Tibial artery (tissue), 4 donors: ENCODE measurements at regions not wholly inside any gene's neighbourhood (a gene's known extent, or its start where the extent isn't known, plus 50 kb on each side); places are given as distances from the start of the nearest gene placed in this dataset.
"Not testable (repeated sequence)": the region's sequence is repeated elsewhere in the genome, so short reads cannot be mapped to it uniquely, and the experiment has no call there.

ENCODE experiments used
- DNase-seq, 2 donors: peaks; one replicate each; pipeline ENCODE4 v3.0.0-alpha.2; 2019
- H3K27ac ChIP-seq, 2 donors: fragments of 200-600 bp; sonication (generic) in 1 of 2; 1 replicate in 1 of 2; 2 replicates in 1 of 2; pipeline ENCODE4 v1.5.1; 2018 to 2019; ENCODE audit warnings: mild to moderate bottlenecking in 1 of 2
- H3K27me3 ChIP-seq, 2 donors: fragments of 200-600 bp; sonication (generic) in 1 of 2; one replicate each; pipeline versions ENCODE4 v1.5.1 to v1.6.0; 2016 to 2019
- H3K36me3 ChIP-seq, 3 donors: fragments of 200-600 bp; sonication (generic) in 2 of 3; one replicate each; pipeline ENCODE4 v1.5.1; 2016 to 2019; ENCODE audit warnings: mild to moderate bottlenecking in 2 of 3
- H3K4me1 ChIP-seq, 4 donors: fragments of 200-600 bp; sonication (generic) in 2 of 4; 1 replicate in 3 of 4; 2 replicates in 1 of 4; pipeline ENCODE4 v1.5.1; 2016 to 2019
- H3K4me3 ChIP-seq, 2 donors: fragments of 200-600 bp; sonication (generic) in 1 of 2; 1 replicate in 1 of 2; 2 replicates in 1 of 2; pipeline ENCODE4 v1.5.1; 2018 to 2019; ENCODE audit warnings: mild to moderate bottlenecking in 2 of 2
- H3K9me3 ChIP-seq, 3 donors: fragments of 200-600 bp; sonication (generic) in 1 of 3; one replicate each; pipeline ENCODE4 v1.5.1; 2016 to 2019
- CTCF ChIP-seq, 2 experiments: fragments of 200-600 bp in 1 of 2; fragments of 450-650 bp in 1 of 2; IDR thresholded peaks; one replicate each; pipeline ENCODE4 v1.5.1; 2017 to 2019; ENCODE audit warnings: antibody characterized with exemption in 2 of 2, mild to moderate bottlenecking in 1 of 2, moderate library complexity in 1 of 2
- intact Hi-C: fragments of 100-400 bp; cut with DNase I; formaldehyde crosslinking; loops from one replicate; pipeline ENCODE4 v1.15.0; 2023; ENCODE audit warnings: low total_unique reads

DNA sequence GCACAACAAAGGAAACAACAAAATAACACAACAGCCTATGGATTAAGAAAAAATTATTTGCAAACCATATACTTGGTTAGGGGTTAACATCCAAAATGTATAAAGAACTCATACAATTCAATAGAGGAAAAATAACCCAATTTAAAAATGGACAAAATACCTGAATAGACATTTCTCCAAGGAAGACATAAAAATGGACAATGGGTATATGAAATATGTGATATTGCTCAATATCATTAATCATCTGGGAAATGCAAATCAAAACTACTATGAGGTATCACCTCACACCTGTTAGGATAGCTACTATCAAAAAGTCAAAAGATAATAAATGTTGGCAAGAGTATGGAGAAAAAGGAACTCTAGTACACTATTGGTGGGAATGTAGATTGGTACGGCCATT is 71.0 kb upstream of the THRB start:
- DNase-seq = no peak
- no peak overlapping the region for H3K4me3 ChIP-seq

DNA sequence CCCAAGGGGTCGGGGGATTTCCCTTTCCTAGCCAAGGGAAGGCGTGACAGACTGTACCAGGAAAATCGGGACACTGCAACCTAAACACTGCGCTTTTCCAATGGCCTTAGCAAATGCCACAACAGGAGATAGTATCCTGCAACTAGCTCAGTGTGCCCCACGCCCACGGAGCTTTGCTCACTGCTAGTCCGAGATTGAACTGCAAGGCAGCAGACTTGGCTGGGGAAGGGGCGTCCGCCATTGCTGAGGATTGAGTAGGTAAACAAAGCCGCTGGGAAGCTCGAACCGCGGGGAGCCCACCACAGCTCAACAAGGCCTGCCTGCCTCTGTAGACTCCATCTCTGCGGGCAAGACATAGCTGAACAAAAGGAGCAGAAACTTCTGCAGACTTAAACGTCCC is 72.3 kb upstream of the THRB start:
- TF ChIP-seq CTCF (IDR thresholded peaks at IDR 0.05) = no peak
- Histone ChIP-seq H3K27me3 (peaks cover 0 to 2% of the 10 kb centered on the region in 2 donors), H3K27ac (no peak overlapping the region), H3K36me3 (no peaks in the 10 kb centered on the region), H3K4me3 (no peak overlapping the region), H3K4me1 (no peaks in the 10 kb centered on the region), H3K9me3 (no peaks in the 10 kb centered on the region)
- DNase-seq = no peak
- intact Hi-C loops = no loop called here

More for the DNA sequence above, 71.0 kb upstream of the THRB start:
- intact Hi-C loops = no loop called here
- H3K9me3 ChIP-seq = no peaks in the 10 kb centered on the region
- TF ChIP-seq CTCF (IDR thresholded peaks at IDR 0.05) = no peak
- H3K4me1 ChIP-seq = no peaks in the 10 kb centered on the region
- H3K27me3 ChIP-seq = peaks cover 0 to 2% of the 10 kb centered on the region in 2 donors
- no peak overlapping the region for H3K27ac ChIP-seq
- no peaks in the 10 kb centered on the region for H3K36me3 ChIP-seq

DNA sequence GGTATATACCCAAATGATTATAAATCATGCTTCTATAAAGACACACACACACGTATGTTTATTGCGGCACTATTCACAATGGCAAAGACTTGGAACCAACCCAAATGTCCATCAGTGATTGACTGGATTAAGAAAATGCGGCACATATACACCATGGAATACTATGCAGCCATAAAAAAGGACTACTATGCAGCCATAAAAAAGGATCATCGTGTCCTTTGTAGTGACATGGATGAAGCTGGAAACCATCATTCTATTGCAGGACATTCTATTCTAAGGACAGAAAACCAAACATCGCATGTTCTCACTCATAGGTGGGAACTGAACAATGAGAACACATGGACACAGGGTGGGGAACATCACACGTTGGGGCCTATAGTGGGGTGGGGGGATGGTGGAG is 77.8 kb upstream of the THRB start:
- DNase-seq = not testable (repeated sequence)

DNA sequence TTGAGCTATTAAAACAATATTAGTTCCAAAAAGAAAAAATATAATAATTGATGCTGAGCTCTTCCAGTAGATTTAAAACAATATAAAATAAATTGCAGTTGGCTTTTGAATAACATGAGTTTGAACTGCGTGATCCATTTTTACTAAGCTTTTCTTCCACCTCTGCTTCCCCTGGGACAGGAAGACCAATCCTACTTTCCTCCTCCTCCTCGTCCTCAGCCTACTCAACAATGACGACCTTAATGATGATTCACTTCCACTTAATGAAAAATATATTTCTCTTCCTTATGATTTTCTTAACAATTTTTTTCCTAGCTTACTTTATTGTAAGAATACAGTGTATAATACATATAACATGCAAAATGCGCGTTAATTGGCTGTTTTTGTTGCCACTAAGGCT is 78.9 kb upstream of the THRB start:
- Histone ChIP-seq H3K4me1 (no peaks in the 10 kb centered on the region), H3K4me3 (no peak overlapping the region), H3K36me3 (no peaks in the 10 kb centered on the region), H3K27me3 (no peaks in the 10 kb centered on the region), H3K27ac (no peak overlapping the region), H3K9me3 (no peaks in the 10 kb centered on the region)
- no peak for DNase-seq
- intact Hi-C loops = no loop called here
- no peak for TF ChIP-seq CTCF (IDR thresholded peaks at IDR 0.05)

More for the DNA sequence above, 77.8 kb upstream of the THRB start:
- H3K4me1 ChIP-seq, intact Hi-C loops, H3K27me3 ChIP-seq, H3K36me3 ChIP-seq, H3K27ac ChIP-seq, H3K4me3 ChIP-seq, H3K9me3 ChIP-seq: not testable (repeated sequence)

DNA sequence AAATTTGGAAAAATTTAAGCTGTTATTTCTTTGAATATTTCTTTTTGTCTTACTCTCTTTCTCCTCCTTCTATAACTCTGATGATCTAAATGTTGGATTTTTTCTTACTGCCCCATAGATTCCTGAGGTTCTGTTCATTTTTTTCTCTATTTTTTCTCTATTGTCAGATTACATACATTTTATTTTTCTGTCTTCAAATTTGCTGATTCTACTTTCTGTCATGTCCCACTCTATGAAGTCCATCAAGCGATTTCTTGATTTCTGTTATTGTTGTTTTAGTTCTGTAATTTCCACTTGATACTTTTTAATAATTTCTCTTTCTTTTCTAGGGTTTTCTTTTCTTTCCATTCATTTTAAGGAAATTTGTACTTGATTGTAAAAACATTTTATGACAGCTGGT is 83.7 kb upstream of the THRB start:
- TF ChIP-seq CTCF (IDR thresholded peaks at IDR 0.05) = no peak
- intact Hi-C loops = no loop called here
- no peak for DNase-seq
- no peaks in the 10 kb centered on the region for H3K4me1 ChIP-seq
- H3K9me3 ChIP-seq = no peaks in the 10 kb centered on the region
- no peaks in the 10 kb centered on the region for H3K36me3 ChIP-seq
- no peak overlapping the region for H3K27ac ChIP-seq
- no peaks in the 10 kb centered on the region for H3K27me3 ChIP-seq
- H3K4me3 ChIP-seq = no peak overlapping the region

DNA sequence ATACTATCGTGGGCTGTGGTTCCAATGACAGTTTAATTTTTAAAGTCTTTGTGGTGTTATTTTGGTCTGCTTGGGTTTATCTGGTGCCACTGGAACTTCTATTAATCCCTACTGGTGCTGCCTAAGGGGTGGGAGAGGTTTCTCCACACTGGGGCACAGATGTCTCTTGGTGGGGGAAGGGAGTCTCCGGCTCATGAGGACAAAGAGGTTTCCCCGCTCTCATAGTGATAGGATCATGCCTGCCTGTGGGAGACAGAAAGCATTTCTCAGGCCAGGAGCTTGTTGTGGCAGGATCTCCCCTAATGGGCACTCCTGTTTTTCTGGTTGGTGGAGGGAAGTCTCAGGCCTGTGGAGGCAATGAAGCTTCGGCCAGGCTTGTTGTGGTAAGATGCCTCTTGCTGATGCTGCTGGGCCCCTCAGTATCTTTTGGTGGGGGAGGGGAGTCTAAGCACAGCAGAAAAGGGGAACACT is 84.3 kb upstream of the THRB start:
- Histone ChIP-seq H3K36me3 (no peaks in the 10 kb centered on the region), H3K9me3 (no peaks in the 10 kb centered on the region), H3K4me3 (no peak overlapping the region), H3K4me1 (no peaks in the 10 kb centered on the region), H3K27ac (no peak overlapping the region), H3K27me3 (no peaks in the 10 kb centered on the region)
- no peak for TF ChIP-seq CTCF (IDR thresholded peaks at IDR 0.05)
- DNase-seq = no peak
- intact Hi-C loops = no loop called here
